ENCODE measurements at regions not wholly inside any gene's neighbourhood (a gene's known extent, or its start where the extent isn't known, plus 50 kb on each side); places are given as distances from the start of the nearest gene placed in this dataset.

- TF ChIP-seq ZFX (IDR thresholded peaks at IDR 0.05; ENCODE audit: borderline replicate concordance) (no peak), CTCF (IDR thresholded peaks at IDR 0.05) (no peak)
- H3K27ac ChIP-seq: no peak overlapping the region
Observed at GRCh38 chr14:97027256-97027999, 230.2 kb downstream of the VRK1 start.

DNA sequence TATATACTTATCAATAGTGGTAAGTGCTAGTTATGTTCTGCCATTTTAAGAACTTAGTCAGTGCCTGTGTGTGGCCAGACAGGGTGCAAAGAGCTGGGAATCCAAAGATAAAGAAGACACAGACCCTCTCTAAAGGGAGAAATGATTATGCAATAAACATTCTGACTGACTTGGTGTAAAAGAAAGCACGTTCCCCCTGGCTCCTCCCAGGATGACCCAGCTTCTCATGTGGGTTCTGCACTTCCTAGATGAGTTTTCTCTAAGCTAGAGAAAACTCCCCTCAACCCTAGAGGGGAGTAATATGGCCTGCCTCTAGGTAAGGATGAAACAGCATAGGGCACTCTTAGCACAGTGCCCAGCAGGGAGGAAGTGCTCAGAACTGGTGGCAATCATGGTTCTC lies 231.2 kb downstream of the VRK1 start:
- TF ChIP-seq ZFX (IDR thresholded peaks at IDR 0.05; ENCODE audit: borderline replicate concordance) (no peak), CTCF (IDR thresholded peaks at IDR 0.05) (no peak)
- H3K27ac ChIP-seq: no peak overlapping the region

DNA sequence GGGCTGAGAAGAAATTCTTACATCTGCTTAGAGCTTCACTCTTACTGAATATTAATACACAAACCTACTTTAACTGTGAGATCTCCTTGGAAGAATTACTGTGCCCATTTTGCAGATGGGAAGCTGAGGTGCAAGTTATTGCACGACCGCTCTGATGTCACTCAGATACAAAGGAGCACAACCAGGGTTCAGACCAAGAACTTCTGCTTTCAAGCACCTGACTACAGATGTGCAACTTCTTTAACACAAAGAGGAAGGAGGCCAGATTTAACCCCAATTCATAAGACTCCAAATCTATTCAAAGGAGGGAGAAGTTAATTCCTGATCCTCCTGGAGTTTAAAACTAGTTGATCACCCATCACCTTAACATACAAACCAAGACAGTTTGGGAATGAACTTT lies 232.6 kb downstream of the VRK1 start:
- H3K27ac ChIP-seq: no peak overlapping the region
- TF ChIP-seq CTCF (IDR thresholded peaks at IDR 0.05) (no peak), ZFX (IDR thresholded peaks at IDR 0.05; ENCODE audit: borderline replicate concordance) (no peak)

DNA sequence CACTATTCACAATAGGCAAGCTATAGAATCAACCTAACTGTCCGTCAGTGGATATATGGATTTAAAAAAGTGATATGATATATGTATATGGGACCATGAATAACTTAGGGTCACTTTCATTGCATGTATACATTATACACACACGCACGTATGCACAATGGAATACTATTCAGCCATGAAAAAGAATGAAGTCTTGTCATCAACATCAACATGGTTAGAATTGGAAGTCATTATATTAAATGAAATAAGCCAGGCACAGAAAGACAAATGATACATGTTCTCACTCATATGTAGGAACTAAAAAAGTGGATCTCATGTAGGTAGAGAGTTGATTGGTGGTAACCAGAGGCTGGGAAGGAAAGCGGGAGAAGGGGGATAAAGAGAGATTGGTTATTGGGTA lies 234.3 kb downstream of the VRK1 start:
- no peak overlapping the region for H3K27ac ChIP-seq
- TF ChIP-seq CTCF (IDR thresholded peaks at IDR 0.05): no peak
- TF ChIP-seq ZFX (IDR thresholded peaks at IDR 0.05; ENCODE audit: borderline replicate concordance): no peak

DNA sequence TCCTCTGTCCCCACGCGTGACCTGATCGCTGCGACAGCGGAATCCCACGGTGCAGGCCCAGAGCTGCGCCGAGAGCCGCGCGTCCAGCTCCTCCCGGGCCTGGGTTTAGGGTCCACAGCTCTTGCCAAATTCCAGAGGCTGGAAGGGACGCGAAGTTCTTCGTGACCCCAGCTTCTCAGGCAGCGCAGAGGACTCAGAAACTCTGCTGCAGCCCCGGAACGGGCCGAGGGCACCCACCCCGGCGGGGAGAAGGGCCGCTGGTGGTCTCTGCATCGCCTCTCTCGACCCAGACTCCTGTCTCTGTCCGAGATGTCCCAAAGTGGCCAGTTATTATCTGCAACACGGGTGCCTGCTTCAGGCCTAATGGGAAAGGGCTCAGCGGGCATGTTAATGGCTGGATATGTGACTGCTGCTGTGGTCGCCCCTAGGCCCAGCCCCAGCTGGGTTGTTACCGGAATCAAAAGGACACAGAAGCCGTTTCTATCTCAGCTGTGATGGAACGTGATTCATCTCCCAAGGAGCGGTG lies 236.4 kb downstream of the VRK1 start:
- no peak overlapping the region for H3K27ac ChIP-seq
- TF ChIP-seq ZFX (IDR thresholded peaks at IDR 0.05; ENCODE audit: borderline replicate concordance): no peak
- TF ChIP-seq CTCF (IDR thresholded peaks at IDR 0.05): no peak

DNA sequence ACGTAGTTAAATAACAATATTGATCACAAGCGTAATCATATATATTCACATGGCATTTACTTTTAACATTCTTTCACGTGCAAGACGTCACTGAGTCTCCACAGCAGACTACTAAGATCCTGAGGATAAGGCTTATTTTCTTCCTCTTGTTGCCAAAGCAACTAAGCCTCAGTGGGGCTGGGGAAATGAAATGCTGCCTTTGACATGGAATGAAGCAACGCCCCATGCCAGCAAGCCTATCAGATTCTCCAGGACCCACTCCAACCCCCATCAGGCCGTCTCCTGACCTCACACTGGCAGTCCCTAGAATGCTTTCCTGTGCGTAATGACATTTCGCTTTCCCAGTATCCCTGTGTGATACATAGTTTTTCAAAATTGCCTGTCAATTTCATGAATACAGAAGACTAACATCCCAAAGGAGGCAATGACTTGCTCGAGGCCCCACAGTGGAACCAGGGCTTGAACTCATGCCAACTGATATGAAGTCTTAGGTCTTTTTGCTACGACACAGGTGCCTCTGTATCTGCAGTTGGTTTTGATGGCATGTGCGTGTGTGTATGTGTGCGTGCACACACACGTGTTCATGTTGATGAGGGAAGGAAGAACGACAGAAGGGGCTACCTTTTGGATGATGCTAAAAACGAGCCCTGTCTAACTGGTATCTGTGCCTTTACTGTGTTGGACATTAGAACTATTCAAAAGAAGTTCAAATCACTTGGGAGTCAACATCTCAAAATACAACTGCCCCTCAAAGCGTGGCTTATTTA lies 239.1 kb downstream of the VRK1 start:
- H3K27ac ChIP-seq: no peak overlapping the region
- no peak for TF ChIP-seq ZFX (IDR thresholded peaks at IDR 0.05; ENCODE audit: borderline replicate concordance)
- no peak for TF ChIP-seq CTCF (IDR thresholded peaks at IDR 0.05)
